ENCODE measurements at regions not wholly inside any gene's neighbourhood (a gene's known extent, or its start where the extent isn't known, plus 50 kb on each side); places are given as distances from the start of the nearest gene placed in this dataset.

DNA sequence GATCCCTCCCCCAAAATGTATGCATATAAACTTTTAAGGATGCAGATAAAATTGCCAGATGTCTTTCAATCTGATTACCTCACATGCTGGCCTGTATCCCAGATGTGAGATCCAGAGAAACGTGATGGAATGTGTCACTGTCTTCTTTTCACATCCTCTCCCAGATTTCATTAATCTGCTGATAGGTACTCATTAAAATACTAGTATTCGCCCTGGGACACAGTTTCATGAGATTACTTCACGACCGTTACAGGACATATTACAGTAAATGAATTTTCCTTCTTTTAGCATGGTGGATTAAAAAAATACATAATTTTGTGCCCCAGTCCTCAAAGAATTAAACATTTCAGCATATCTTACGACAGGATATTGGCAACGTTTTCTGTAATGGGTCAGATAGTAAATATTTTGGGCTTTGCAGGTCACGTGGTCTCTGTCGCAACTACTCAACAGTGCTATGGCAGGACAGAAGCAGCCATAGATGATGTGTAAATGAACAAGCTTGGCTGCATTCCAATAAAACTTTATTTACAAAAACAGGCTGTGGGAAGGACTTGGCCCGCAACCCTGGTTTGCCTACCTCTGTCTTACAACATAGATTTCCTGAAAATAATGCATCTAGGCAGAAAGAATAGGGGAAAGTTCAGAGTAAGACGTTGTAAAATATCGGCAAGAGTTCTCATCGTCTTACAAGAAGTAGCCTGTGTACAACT is 156.0 kb upstream of the DIO3 start:
- no peak for DNase-seq (ENCODE audit: low read depth)

DNA sequence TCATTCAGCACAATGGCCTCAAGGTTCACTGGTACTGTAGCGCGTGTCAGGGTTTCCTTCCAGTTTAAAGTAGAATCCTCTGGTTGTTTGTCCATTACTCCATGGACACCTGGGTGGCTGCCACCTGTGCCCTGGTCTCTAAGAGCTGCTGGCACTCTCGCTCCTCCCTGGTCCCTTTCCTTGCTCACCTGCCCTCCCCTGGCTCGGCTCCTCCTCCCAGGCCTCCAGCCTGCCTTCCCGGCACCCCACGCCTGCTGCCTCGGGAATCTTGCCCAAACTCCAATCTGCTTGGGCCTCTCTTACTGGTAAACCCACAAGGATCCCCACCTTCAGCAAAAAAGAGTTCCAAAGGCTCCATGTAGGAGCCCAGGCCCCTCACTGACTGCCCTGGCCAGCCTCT is 154.4 kb upstream of the DIO3 start:
- no peak for DNase-seq (ENCODE audit: low read depth)

DNA sequence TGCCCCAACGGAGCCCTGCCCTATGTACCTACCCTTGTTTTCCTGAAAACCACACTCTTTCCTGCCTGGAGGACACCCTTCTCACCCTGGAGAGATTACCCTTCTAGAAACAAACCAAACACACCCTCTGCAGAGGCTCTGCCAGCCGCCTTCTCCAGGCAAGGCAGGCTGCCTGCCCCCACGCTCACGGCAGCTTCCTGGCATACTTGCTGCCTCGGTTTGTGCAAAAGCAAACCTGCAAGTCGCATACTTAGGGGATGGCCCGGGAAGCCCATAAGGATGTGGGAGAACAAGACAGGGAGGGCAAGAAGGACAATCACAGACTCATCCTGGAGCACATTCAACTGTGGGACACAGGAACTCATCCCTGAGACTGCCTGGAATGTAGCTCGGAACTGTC is 154.0 kb upstream of the DIO3 start:
- no peak for DNase-seq (ENCODE audit: low read depth)

DNA sequence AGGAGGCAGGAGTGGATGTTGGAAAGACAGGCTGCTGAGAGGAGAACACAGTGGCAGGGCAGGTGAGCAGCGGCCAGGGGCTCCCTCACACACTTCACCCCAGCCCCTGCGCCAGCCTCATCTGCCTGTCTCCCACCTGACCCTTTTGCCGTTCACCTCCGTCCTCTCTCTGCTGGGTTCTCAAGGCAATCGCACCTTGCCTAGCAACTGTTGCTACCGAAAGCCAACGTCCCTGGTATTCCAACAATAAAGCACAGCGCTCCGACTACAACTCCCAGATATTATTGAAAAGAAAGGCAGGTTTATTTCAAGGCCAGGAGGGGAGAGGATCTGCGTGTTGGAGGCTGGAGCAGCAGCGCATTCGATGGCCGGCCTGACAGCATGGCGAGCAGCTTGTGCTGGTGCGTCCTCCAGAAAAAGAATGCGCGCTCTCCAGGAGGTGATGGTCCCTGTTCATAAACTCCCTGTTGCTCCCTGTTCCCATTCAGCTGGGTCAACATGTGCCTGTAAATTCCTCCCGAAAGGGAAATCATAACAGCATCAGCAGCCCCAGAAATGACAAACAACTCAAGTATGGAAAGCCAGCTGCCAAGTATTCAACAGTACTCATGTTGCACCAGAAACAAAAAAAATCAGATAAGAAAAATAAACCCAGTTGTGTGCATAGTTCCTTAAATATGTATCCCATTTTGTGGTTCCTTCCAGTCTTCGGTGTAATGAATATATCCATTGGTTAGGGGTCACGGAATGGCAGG is 153.0 kb upstream of the DIO3 start:
- peak; percentile 10 for DNase-seq (ENCODE audit: low read depth)

DNA sequence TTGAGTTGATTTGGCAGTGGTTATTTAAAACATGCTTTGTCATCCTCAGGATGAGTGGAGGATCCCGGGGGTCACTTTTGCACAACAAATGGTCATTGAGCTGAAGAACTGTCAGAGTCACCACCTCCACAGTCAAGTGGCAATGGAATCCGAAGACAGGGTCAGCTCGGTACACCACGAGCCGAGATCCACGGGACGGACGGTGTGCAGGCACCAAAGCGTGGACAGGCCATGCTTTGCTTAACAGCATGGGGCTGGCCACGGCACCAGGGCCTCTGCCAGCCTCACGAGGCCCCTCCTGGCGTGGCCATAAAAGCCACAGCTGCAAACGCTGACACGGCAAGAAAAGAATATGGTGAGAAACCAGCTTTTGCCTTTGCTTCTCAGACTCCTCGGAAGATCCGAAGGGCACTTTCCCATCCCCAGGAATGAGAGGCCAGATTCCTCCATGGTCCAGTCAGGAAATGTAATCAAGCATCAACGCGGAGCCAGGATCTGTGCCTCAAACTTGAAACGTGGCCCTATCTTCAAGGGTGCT is 152.2 kb upstream of the DIO3 start:
- DNase-seq (ENCODE audit: low read depth), result no peak

DNA sequence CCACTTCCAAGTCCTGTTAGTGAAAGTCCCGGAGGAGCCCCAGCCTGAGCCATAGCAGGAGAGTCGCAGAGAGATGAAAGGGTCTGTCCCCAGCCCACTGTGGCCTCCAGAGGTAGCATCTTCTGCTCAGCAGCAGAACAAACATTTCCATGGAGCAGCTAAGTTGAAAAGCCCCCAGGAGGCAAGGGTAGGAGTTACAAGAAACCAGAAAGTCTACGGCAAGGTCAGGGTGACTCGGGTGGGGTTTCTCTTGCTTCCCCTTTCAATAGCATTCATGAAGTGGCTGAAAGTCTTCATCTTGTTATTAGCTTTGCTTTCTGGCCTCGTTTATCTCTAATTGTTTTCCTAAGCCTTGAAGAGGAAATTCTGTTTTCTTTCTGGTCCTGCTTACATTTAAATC is 151.2 kb upstream of the DIO3 start:
- no peak for DNase-seq (ENCODE audit: low read depth)

DNA sequence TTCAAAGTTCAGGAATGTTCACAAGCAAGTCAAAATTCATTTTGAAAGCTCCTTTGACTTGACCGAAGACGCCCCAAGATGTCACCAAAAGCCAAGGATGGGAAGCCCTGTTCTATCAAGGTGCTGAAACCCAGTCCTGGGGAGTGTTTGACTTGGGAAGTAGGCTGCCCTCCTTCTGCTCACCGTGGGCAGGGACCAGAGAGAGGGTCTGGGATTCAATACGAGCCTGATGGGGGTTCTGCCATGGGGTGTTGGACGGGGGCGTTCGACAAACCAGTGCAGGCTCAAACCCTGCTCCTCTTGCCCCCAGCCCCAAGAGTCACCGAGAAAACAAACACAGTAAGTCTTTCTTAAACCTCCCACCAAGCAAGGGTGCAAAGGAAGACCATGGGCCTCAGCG is 150.1 kb upstream of the DIO3 start:
- DNase-seq (ENCODE audit: low read depth), result no peak

DNA sequence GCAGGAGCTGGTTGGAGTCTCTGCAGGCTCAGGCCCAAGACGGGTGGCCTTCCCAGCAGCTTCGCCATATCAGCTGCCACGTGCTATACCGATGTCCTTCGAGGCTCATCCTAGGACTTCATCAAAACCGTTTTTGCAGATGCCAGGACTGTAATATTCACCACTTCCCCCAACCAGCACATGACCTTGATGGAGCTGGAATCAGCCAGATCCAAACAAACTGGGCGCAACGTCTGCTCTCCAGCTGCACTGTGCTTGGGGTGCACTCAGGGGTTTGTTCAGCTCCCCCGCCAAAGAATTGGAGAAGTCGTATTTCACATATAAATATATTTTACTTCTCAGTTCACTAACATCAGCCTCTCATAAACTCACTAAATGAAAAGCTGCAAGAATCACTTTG is 149.5 kb upstream of the DIO3 start:
- DNase-seq (ENCODE audit: low read depth), result no peak

DNA sequence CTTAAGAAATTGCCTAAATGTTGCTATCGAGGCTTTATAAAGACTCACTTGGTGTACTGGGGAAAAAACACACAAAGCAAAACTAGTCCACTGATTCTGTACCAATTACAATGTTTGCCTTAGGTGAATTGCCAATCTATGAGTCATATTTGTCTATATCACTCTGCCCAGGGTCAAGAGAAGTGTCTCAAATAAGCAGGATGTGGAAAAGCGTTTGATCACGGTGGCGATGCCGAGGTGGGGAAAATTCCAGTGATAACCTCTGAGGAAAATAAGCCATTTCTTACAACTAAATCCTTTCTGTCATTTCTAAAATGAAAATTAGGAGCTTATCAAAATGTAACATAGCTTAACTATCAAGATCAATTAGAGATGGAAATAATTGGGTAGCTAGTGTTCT is 148.6 kb upstream of the DIO3 start:
- no peak for DNase-seq (ENCODE audit: low read depth)

DNA sequence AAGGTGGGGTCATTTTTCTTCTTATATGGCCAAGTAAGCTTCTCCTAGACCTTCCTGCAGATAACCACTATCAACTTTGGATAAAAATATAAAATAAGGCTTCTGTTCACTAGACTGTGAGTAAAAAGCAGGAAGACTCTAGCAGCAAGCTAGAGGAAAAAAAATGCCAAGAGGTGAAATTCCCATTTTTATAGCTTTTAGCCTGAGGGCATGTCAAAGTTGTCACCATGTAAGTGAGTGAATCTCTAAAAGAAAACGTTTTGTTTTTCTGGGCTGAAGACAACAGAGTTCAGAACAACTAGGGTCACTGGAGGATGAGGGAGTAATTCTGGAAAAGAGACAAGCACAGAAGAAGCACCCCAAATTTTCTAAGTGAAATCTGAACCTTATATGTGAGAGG is 143.9 kb upstream of the DIO3 start:
- DNase-seq (ENCODE audit: low read depth), result no peak

DNA sequence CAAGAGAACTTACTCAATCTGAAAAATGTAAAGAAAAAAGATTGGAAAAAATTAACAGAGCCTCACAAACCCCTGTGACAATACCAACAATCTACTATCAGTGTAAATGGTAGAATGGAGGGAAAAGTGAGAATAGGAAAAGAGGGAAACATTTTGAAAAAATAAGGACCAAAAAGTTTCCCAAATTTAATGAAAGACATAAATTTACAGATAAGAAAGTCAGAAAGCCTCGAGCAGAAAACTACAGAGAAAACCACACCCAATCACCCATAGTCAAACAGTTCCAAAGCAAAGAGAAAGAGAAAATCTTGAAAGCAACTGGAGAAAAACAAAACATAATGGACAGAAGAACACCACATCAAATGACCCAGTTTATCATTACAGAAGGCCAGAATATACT is 142.7 kb upstream of the DIO3 start:
- DNase-seq (ENCODE audit: low read depth), result no peak

DNA sequence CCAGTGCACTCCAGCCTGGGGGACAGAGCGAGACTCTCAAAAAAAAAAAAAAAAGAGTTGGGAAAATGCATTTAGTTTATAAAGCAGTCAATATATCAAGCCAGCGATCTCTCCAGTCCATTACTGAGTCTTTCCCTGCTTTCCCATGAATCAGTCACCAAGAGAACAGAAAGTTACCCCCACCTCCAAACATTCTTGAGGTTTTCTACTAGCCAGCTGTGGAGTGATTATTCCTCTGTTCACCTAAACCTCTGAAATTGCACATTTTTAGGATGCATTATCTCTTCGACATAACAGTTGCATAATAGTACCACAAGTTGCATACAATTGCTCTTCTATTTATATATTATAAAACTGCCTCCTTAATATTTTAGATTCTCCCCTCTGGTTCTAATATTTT is 134.8 kb upstream of the DIO3 start:
- no peak for DNase-seq (ENCODE audit: low read depth)

DNA sequence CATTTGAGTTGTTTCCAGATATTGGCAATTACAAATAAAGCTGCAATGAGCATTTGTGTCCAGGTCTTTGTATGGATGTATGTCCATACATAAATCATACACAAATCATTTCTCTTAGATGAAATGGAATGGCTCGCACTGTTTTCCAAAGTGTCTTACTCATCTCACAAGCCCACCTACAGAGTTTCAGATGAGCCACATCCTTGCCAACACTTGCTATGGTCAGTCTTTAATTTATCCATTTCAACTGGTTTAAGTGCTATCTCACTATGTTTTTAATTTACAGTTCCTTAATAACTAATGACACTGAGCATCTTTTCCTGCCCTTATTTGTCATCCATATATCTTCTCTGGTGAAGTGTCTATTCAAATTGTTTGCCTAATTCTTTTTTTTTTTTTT is 132.9 kb upstream of the DIO3 start:
- DNase-seq (ENCODE audit: low read depth), result no peak

DNA sequence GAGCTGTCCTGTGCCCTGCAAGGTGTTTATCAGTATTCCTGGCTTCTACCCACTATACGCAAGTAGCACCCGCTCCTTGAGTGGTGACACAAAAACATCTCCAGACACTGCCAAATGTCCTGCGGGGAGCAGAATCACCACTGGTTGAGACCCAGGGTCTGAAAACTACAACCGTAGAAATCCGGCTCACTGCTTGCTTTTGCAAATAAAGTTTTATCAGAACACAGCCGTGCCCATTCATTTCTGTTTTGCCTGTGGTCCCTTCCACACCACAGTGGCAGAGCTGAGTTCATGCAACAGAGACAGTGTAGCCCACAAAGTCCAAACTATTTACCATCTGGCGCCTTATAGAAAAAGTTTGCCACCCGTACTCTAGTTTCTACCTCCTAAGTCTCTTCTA is 125.7 kb upstream of the DIO3 start:
- DNase-seq (ENCODE audit: low read depth), result no peak

DNA sequence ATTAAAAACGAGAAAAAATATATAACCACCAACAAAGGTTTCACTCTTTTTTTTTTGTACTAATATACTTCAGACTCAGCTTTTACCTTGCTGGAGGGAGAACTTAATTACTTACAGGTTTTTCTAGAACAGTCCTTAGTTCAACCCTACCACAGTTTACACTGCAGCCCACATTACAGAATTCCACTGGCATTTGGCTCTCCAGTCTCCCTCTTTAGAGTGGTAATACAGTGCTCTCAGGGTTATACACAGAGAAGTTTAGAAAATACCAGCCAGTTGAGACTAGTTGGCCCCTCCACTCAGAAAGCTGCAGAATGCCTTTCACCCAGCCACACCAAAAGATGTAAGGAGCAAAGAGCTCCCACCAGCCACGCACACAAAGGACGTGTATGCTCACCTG is 122.3 kb upstream of the DIO3 start:
- no peak for DNase-seq (ENCODE audit: low read depth)

DNA sequence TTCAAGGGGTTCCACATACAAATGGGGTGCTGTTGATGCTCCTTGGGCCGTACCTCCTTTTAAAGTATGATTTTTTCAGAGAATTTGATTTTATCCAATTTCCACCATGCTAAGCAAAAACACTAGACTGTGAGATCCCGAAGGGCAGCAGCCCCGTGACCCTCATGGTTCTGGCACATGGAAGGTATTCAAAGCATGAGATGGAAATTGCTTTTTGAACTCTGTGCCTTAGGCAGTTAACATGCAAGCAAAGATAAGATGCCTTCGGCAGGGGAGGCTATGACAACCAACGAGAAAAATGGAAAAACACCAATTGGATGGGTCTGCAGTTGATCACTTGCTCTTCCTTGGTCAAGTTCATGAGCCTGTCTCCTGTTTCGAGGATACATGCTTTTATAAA is 120.8 kb upstream of the DIO3 start:
- no peak for DNase-seq (ENCODE audit: low read depth)

DNA sequence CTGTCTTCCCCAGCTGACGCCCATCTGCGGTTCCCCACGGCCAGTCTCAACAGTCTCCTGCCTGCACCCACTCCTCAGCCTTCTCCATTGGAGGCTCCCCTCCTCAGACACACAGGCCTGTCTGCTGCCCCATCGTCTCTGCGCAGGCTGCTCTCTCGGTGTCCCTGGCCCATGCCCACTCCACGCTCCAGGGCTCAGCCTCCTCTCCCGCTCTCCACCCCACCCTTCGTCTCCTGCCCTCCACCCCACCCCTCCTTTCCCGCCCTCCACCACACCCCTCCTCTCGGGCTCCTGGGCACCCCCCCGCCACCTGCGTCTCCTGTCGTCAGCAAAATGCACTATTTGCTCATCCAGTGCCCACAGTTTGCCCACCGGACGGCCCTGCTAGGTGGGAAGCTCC is 119.6 kb upstream of the DIO3 start:
- no peak for DNase-seq (ENCODE audit: low read depth)

DNA sequence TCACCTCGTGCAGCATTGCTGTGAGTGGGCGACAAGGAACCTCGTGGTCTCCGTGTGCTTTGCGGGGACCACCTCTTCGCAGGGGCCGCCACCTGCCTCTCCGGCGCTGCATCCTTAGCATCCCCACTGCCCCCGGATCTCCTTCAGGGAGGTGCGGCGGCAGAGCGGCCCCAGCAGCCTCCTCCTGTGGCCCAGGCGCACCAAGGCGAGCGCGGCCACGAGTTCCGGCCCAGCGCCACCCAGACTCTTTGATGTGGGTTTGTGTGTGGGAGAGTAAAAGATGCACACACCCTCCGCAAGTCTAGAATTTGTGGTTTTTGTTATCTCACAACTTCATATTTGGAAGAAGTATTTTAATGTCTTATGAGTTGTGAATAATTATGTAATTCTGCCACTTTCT is 118.8 kb upstream of the DIO3 start:
- no peak for DNase-seq (ENCODE audit: low read depth)

DNA sequence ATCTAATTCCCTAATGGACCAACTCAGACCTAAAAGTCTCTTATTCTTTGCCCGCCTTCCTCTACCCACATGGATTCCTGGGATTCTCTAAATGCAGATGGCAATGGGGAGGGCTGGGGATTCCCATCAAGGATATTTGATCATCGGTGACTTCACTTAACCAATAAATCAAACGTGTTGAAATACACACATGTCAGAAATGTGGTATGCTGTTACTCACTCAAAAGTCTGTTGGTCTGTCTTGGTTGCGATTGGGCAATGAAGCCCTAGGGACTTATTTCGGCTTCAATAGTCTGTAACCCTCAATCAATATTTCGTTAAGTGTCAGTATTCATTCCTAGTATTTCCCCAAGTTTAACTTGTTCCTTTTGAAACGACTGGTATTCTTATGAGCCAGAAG is 117.2 kb upstream of the DIO3 start:
- DNase-seq (ENCODE audit: low read depth), result peak; percentile 3

DNA sequence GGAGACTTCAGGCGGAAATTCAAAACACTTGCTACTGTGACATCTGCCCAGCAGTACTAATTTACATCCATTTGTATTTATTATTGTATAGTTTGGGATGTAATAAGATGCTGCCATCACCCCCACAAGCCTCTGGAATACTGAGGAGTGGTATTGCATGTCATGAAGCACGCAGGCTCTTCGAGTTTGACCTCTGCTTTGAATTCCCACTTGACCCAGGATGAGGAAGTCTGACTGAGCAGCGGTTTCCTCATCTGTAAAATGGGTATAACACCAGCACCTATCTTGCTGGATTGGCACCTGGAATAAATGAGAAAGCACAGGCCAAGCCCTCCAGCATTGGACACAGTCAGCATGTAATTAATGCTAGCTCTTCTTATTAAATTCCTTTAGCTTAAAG is 116.0 kb upstream of the DIO3 start:
- no peak for DNase-seq (ENCODE audit: low read depth)

DNA sequence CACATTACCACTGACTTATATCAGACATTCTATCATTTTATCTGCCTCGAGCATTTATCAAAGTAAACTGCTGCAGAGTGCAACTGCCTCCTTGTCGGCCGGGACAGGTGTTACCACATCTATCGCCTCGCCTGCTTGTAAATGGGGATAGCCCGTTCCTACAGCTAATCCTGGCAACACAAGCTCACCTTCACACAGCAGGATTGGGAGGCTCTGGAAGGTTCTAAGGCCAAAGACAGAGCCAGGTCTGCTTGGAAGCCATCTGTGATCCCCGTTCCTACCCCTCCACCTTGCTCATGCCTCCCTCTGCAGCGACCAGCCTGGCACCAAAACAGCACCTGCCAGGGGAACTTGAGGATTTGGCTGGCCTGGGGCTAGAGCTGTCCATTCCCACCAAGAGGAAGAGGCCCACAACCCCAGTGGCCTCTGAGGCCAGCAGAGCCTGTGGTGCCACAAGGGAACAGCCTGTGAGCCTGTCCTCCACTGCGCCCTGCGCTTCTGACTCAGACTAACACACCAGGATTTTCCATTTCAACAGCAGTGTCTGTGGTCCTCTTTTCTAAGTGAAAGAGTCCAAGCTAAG is 114.8 kb upstream of the DIO3 start:
- no peak for DNase-seq (ENCODE audit: low read depth)

DNA sequence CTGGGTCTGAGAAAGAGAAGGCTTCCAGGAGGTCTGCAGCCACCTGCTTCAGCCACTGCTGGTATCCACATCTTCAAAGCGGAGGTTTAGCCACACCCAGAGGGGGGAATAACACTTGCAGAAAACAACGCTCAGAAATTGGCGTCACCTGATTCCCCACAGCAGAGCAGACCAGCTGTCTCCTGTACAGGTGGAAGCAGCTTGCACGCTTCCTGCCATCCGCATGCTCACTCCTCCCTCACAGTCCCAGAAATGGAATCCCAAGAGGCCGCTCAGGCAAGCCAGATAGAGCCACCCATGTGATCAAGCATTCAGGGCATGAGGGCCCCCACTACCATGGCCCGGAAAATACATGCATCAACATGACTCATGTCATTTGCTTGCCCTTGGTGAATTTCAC is 112.2 kb upstream of the DIO3 start:
- no peak for DNase-seq (ENCODE audit: low read depth)

DNA sequence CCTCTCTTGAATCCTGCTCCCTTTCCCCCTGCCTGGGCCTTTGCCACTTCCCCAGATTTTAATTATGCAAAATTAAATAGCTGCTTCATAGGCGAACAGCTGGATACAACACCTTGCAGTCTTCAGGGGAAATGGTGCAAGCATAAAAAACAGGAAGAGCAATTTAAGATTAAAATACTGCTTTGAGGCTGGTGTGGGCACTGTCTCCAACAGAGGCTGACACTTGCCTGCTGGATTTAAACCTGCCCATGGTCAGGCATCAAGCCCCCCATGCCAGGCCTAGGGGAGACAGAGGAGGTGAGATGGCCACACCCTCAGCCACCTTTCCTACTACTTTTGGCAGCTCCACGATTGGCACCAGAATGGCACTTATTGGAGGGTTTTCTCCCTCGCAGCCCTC is 110.1 kb upstream of the DIO3 start:
- DNase-seq (ENCODE audit: low read depth), result no peak
